AG08395 (cell line): ENCODE measurements at regions not wholly inside any gene's neighbourhood (a gene's known extent, or its start where the extent isn't known, plus 50 kb on each side); places are given as distances from the start of the nearest gene placed in this dataset.
"Not testable (repeated sequence)": the region's sequence is repeated elsewhere in the genome, so short reads cannot be mapped to it uniquely, and the experiment has no call there.

Source experiments
- DNase-seq: peaks from one replicate; pipeline ENCODE4 v3.0.0; 2012; ENCODE audit warnings: mixed read lengths, low spot score

GRCh38 chr18:1416074-1416473 is 511.4 kb downstream of the ADCYAP1 start:
- DNase-seq = no peak

- DNase-seq = no peak
These were observed 516.8 kb downstream of the ADCYAP1 start for GRCh38 chr18:1421502-1421901.

- DNase-seq = no peak
These were observed 518.0 kb downstream of the ADCYAP1 start for GRCh38 chr18:1422634-1423033.

GRCh38 chr18:1425679-1426078 is 521.0 kb downstream of the ADCYAP1 start:
- DNase-seq = no peak

- no peak for DNase-seq
These were observed 530.8 kb downstream of the ADCYAP1 start for GRCh38 chr18:1435487-1435886.

GRCh38 chr18:1436199-1436598 is 531.5 kb downstream of the ADCYAP1 start:
- no peak for DNase-seq

- no peak for DNase-seq
These were observed 533.8 kb downstream of the ADCYAP1 start for GRCh38 chr18:1438458-1438910.

- no peak for DNase-seq
These were observed 534.3 kb downstream of the ADCYAP1 start for GRCh38 chr18:1438967-1439366.

- not testable (repeated sequence) for DNase-seq
These were observed 539.4 kb downstream of the ADCYAP1 start for GRCh38 chr18:1444062-1444461.

- no peak for DNase-seq
These were observed 542.1 kb downstream of the ADCYAP1 start for GRCh38 chr18:1446765-1447164.

- no peak for DNase-seq
These were observed 548.1 kb downstream of the ADCYAP1 start for GRCh38 chr18:1452821-1453220.

GRCh38 chr18:1455605-1456004 is 550.9 kb downstream of the ADCYAP1 start:
- DNase-seq = no peak

GRCh38 chr18:1458547-1458946 is 553.9 kb downstream of the ADCYAP1 start:
- DNase-seq = no peak

GRCh38 chr18:1463981-1464380 is 559.3 kb downstream of the ADCYAP1 start:
- DNase-seq = no peak

- no peak for DNase-seq
These were observed 560.0 kb downstream of the ADCYAP1 start for GRCh38 chr18:1464444-1465217.

- no peak for DNase-seq
These were observed 561.4 kb downstream of the ADCYAP1 start for GRCh38 chr18:1466035-1466434.

GRCh38 chr18:1467461-1467964 is 562.8 kb downstream of the ADCYAP1 start:
- DNase-seq = no peak

- DNase-seq = no peak
These were observed 563.9 kb downstream of the ADCYAP1 start for GRCh38 chr18:1468550-1468949.

GRCh38 chr18:1475867-1476266 is 571.2 kb downstream of the ADCYAP1 start:
- no peak for DNase-seq

- no peak for DNase-seq
These were observed 575.6 kb downstream of the ADCYAP1 start for GRCh38 chr18:1480309-1480708.

- DNase-seq = no peak
These were observed 576.9 kb downstream of the ADCYAP1 start for GRCh38 chr18:1481577-1481976.

GRCh38 chr18:1483385-1483784 is 578.7 kb downstream of the ADCYAP1 start:
- DNase-seq = no peak

- DNase-seq = no peak
These were observed 582.8 kb downstream of the ADCYAP1 start for GRCh38 chr18:1487457-1487856.

- no peak for DNase-seq
These were observed 583.7 kb downstream of the ADCYAP1 start for GRCh38 chr18:1488394-1488793.
